Heart right ventricle (tissue), 16 donors: ENCODE measurements at regions not wholly inside any gene's neighbourhood (a gene's known extent, or its start where the extent isn't known, plus 50 kb on each side); places are given as distances from the start of the nearest gene placed in this dataset.

Experiments used
- ATAC-seq, 8 donors: fragments of 200-7000 bp; cut with Tn5 transposase; one replicate each; pipeline ENCODE4 v1.9.1; 2020; ENCODE audit warnings: mild to moderate bottlenecking in 8 of 8, moderate library complexity in 8 of 8, moderate number of reproducible peaks in 1 of 8
- DNase-seq, 2 donors: peaks; one replicate each; pipeline ENCODE4 v3.0.0-alpha.2; 2020
- H3K27ac ChIP-seq, 10 donors: fragments of 200-600 bp; sonication (generic) in 2 of 10; one replicate each; pipeline versions ENCODE4 v1.5.0 to v1.8.0; 2020 to 2022; ENCODE audit warnings: mild to moderate bottlenecking in 3 of 10
- H3K27me3 ChIP-seq, 7 donors: fragments of 200-600 bp; one replicate each; pipeline ENCODE4 v1.8.0; 2021 to 2022; ENCODE audit warnings: mild to moderate bottlenecking in 2 of 7
- H3K36me3 ChIP-seq, 9 donors: fragments of 200-600 bp; sonication (generic) in 1 of 9; one replicate each; pipeline versions ENCODE4 v1.5.0 to v1.8.0; 2020 to 2022; ENCODE audit warnings: mild to moderate bottlenecking in 2 of 9
- H3K4me1 ChIP-seq, 9 donors: fragments of 200-600 bp; sonication (generic) in 1 of 9; one replicate each; pipeline versions ENCODE4 v1.5.0 to v1.8.0; 2020 to 2022; ENCODE audit warnings: mild to moderate bottlenecking in 4 of 9
- H3K4me3 ChIP-seq, 10 donors: fragments of 200-600 bp; sonication (generic) in 2 of 10; one replicate each; pipeline versions ENCODE4 v1.5.0 to v1.8.0; 2020 to 2022; ENCODE audit warnings: mild to moderate bottlenecking in 7 of 10, moderate library complexity in 2 of 10
- H3K9me3 ChIP-seq, 11 donors: fragments of 200-600 bp in 10 of 11; sonication (generic) in 2 of 11; one replicate each; pipeline versions ENCODE4 v1.5.0 to v1.8.0; 2013 to 2022; ENCODE audit warnings: mild to moderate bottlenecking in 2 of 11, control low read depth in 1 of 11, moderate library complexity in 1 of 11
- WGBS, 2 donors: extraction: QIAGEN DNeasy Blood & Tissue Kit; methylation state at CpG; one replicate each; pipeline ENCODE4 v1.1.7; 2013; ENCODE audit warnings: inconsistent platforms in 1 of 2; 5-methylcytosine and 5-hydroxymethylcytosine counted together
- intact Hi-C, 10 donors: fragments of 100-400 bp; cut with DNase I; formaldehyde crosslinking; loops; one replicate each; pipeline versions ENCODE4 v1.11.1 to v1.14.2; 2022
- TF ChIP-seq, protein P1 (sequence below), 9 donors: fragments of 200-600 bp; sonication (generic) in 2 of 9; IDR thresholded peaks; one replicate each; pipeline versions ENCODE4 v1.5.0 to v1.8.0; 2021 to 2022; ENCODE audit warnings: antibody characterized with exemption in 9 of 9, mild to moderate bottlenecking in 5 of 9, moderate library complexity in 1 of 9
- donor health status: Arrhythmogenic right ventricular cardiomyopathy.
- donor health status: ischemic (EF 13 %, LVEDD 7.1; RV severe dilation, severe dysfunction).
- donor health status: healthy with polysubstance abuse.
- donor health status: DM: no; HTN: yes; CAD: no.
- donor health status: DM: no; HTN: no; CAD: no.
- donor health status: ischemic (EF 25% LVEDD 6.9; RV normal size, moderate dysfunction).
- donor health status: ischemic (EF 25% LVEDD 5.7; RV mildly dilated, moderate dysfunction).
- donor health status: healthy.
- donor health status: DM: yes; HTN: yes; CAD: no.
- donor health status: Ischemic cardiomyopathy.
- donor health status: ischemic (EF 35%, LVEDD 5.7; RV mildly dilated, moderate dysfunction).
- donor health status: nonischemic (EF 11% LVEDD 7.7; RV severe dilation, severe dysfunction).
- donor health status: DM: yes; HTN: yes; CAD: no.
- donor health status: PGD.
- donor health status: ischemic (EF 29% LVEDD 5.4; RV normal size, mild dysfunction).
- donor health status: nonischemic (EF 23%, LVEDD 6.1; RV moderate dilation, normal function).

DNA sequence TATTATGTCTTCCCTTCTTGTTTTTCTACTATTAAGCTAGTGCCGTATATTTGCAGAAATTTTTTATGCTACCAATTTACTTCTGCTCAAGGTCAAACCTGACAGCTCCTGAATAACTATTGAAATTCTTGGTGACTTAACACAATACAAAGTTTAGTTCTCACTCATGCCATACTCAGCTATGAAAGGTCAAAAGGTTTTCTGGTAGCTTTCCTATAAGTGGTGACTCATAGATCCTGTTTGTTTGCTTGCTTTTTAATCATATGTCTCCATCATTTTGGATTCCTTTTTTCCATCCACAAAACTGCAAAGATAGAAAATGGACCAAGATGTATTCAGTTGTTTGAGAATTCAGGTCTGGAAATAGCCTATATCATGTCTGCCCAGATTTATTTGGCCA, 855.8 kb upstream of the LRRC4C start:
- H3K36me3 ChIP-seq, result no peaks in the 10 kb centered on the region
- intact Hi-C loops, result loop anchor here in 1 of 10 donors (10.0 kb wide), 1 partner anchor 60 kb away; no protein-coding TSS in a partner anchor
- H3K4me3 ChIP-seq, result no peak overlapping the region
- H3K27me3 ChIP-seq, result no peaks in the 10 kb centered on the region
- ATAC-seq (no peak), DNase-seq (no peak)
- TF ChIP-seq, protein P1, sequence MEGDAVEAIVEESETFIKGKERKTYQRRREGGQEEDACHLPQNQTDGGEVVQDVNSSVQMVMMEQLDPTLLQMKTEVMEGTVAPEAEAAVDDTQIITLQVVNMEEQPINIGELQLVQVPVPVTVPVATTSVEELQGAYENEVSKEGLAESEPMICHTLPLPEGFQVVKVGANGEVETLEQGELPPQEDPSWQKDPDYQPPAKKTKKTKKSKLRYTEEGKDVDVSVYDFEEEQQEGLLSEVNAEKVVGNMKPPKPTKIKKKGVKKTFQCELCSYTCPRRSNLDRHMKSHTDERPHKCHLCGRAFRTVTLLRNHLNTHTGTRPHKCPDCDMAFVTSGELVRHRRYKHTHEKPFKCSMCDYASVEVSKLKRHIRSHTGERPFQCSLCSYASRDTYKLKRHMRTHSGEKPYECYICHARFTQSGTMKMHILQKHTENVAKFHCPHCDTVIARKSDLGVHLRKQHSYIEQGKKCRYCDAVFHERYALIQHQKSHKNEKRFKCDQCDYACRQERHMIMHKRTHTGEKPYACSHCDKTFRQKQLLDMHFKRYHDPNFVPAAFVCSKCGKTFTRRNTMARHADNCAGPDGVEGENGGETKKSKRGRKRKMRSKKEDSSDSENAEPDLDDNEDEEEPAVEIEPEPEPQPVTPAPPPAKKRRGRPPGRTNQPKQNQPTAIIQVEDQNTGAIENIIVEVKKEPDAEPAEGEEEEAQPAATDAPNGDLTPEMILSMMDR (IDR thresholded peaks at IDR 0.05), result no peak
- no peaks in the 10 kb centered on the region for H3K9me3 ChIP-seq
- 68 to 76% methylated on average over 1 of the region's 1 CpG for WGBS, 2 donors
- no peak overlapping the region for H3K27ac ChIP-seq
- H3K4me1 ChIP-seq, result no peaks in the 10 kb centered on the region

DNA sequence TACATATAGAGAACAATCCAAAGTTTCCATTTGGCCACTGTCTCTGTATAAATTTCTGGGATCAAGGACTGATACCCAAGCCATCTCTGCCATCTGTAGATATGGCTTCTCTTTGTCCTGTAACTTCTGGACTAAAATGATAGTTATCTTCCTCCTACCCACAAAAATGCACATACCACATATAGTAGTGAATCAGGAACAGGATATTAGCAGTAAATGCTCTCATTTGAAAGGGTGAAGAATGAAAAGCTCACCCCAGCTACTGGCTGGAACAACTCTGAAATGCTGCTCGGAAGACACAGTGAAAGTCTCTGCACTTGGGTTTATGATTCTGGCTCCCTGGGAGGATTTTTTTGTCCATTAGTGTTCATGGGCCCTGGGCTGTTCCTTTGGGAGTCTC, 856.4 kb upstream of the LRRC4C start:
- no peak for ATAC-seq
- Histone ChIP-seq H3K9me3 (no peaks in the 10 kb centered on the region), H3K4me1 (no peaks in the 10 kb centered on the region), H3K36me3 (no peaks in the 10 kb centered on the region), H3K27ac (no peak overlapping the region), H3K4me3 (no peak overlapping the region), H3K27me3 (no peaks in the 10 kb centered on the region)
- 82 to 90% methylated on average over 1 of the region's 1 CpG for WGBS, 2 donors
- intact Hi-C loops, result loop anchor here in 1 of 10 donors (10.0 kb wide), 1 partner anchor 61 kb away; no protein-coding TSS in a partner anchor
- DNase-seq, result no peak
- TF ChIP-seq, protein P1 (IDR thresholded peaks at IDR 0.05), result no peak

DNA sequence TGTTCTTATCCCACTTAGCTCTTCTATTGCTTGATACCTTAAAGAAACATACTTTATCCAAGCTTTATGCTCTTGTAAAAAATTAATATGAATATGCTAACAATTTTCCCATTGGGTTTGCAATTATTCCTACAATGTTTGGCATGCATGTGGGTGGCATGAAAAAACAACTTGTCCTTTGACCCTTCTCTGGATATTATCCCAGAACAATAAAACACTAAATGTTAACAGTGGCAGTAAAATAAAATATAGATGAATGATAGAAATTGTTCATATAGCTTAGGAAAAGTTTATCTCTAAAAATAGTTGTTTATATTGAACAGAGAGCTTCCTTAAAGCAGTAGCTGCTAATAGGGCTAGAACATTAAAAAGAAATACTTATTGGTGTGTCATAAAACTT, 860.5 kb upstream of the LRRC4C start:
- H3K4me3 ChIP-seq, result no peak overlapping the region
- no peak overlapping the region for H3K27ac ChIP-seq
- H3K27me3 ChIP-seq, result no peaks in the 10 kb centered on the region
- TF ChIP-seq, protein P1 (IDR thresholded peaks at IDR 0.05), result no peak
- H3K9me3 ChIP-seq, result no peaks in the 10 kb centered on the region
- no peaks in the 10 kb centered on the region for H3K4me1 ChIP-seq
- DNase-seq (no peak), ATAC-seq (no peak)
- no peaks in the 10 kb centered on the region for H3K36me3 ChIP-seq
- intact Hi-C loops, result loop anchor here in 1 of 10 donors (10.0 kb wide), 1 partner anchor 65 kb away; no protein-coding TSS in a partner anchor

DNA sequence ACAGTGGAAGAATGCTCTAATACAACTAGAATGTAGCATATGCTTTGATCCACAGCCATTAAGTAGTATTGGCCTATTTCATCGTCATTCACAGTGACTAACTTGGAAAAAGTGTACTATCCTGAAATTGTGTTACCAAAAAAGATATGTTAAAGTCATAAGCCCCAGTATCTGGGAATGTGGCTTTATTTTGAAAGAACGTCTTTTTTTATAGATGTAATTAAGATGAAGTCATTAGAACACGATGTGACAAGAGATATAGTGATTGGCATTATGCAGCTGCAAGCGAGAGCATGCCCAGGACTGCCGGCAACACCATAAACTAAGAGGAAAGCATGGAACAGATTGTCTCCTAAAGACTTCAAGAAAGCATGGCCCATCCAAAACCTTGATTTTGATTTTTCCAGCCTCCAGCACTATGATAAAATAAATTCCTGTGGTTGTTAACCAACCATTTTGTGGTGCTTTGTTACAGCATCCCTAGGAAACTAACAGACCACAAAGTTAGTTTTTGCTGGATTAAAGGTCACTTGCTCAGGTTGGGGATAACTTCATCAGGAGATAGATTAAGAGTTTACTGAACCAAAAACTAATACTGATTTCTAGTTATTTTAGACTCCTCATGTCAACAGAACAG, 870.6 kb upstream of the LRRC4C start:
- H3K4me1 ChIP-seq, result no peaks in the 10 kb centered on the region
- ATAC-seq (no peak), DNase-seq (no peak)
- H3K27me3 ChIP-seq, result no peaks in the 10 kb centered on the region
- TF ChIP-seq, protein P1 (IDR thresholded peaks at IDR 0.05), result no peak
- peaks cover 0 to 27% (median 6%) of the 10 kb centered on the region in 11 donors for H3K9me3 ChIP-seq
- 57 to 59% methylated on average over 5 of the region's 5 CpGs for WGBS, 2 donors
- intact Hi-C loops, result no loop called here
- no peaks in the 10 kb centered on the region for H3K36me3 ChIP-seq
- H3K27ac ChIP-seq, result no peak overlapping the region
- H3K4me3 ChIP-seq, result no peak overlapping the region
